Cardiac muscle cell (in vitro differentiated cells and primary cell): ENCODE measurements at regions not wholly inside any gene's neighbourhood (a gene's known extent, or its start where the extent isn't known, plus 50 kb on each side); places are given as distances from the start of the nearest gene placed in this dataset.

ENCODE experiments used
- DNase-seq, 2 donors: peaks; one replicate each; pipeline versions ENCODE4 v3.0.0 to v3.0.0-alpha.2; 2010 to 2017; ENCODE audit warnings: low read depth in 1 of 2, low spot score in 1 of 2
- H3K27ac ChIP-seq: fragments of 200-600 bp; sonication (generic); 2 replicates; pipeline ENCODE4 v1.5.1; 2016
- H3K27me3 ChIP-seq: fragments of 200-600 bp; sonication (generic); 2 replicates; pipeline ENCODE4 v1.6.0; 2016; ENCODE audit warnings: control low read depth
- H3K36me3 ChIP-seq: fragments of 200-600 bp; sonication (generic); 2 replicates; pipeline ENCODE4 v1.5.1; 2016; ENCODE audit warnings: control low read depth
- H3K4me1 ChIP-seq: fragments of 200-600 bp; sonication (generic); 2 replicates; pipeline ENCODE4 v1.8.1; 2017; ENCODE audit warnings: low read depth, mild to moderate bottlenecking, mixed run types
- H3K4me3 ChIP-seq: fragments of 200-600 bp; sonication (generic); 2 replicates; pipeline ENCODE4 v1.5.1; 2016; ENCODE audit warnings: mild to moderate bottlenecking
- H3K9me3 ChIP-seq: fragments of 200-600 bp; sonication (generic); 2 replicates; pipeline ENCODE4 v1.5.1; 2017; ENCODE audit warnings: low read depth, mild to moderate bottlenecking, control low read depth
- TF ChIP-seq, protein P1 (sequence below): IDR thresholded peaks from 2 replicates; pipeline ENCODE4 v1.5.1; 2012; ENCODE audit warnings: low read depth, mild to moderate bottlenecking, low read length

DNA sequence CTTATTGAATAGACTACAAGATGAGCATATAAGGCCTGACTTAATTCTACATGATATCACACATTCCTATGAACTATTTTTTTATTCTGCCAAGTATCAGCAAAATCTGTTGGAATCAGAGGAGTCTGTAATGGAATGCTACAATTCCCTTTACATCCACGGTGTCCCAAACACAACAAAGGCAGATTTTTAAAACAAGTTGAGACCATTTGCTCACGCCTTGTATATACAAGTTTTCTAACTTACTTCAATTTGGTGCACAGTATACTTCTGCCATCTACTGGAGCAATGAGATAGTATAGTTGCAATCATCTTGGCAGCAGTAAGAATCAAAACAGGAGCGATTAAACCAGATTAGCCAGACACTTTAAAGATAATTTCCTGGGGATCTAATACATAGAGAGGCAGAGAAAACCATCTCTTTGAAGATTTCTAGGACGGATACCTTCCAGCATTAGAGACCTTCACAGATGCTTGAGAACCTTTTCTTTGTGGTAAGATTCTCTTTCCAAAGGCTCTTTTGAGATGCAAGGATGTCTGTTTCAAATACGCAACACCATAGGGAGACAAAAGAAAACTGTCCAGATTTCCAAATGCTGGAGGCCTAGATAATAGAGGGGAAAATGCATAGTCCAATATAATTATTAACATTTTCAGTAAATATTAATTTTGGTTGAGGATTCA, 302.0 kb upstream of the MIR17HG start:
- no peaks in the 10 kb centered on the region for H3K9me3 ChIP-seq
- no peaks in the 10 kb centered on the region for H3K27me3 ChIP-seq
- TF ChIP-seq, protein P1, sequence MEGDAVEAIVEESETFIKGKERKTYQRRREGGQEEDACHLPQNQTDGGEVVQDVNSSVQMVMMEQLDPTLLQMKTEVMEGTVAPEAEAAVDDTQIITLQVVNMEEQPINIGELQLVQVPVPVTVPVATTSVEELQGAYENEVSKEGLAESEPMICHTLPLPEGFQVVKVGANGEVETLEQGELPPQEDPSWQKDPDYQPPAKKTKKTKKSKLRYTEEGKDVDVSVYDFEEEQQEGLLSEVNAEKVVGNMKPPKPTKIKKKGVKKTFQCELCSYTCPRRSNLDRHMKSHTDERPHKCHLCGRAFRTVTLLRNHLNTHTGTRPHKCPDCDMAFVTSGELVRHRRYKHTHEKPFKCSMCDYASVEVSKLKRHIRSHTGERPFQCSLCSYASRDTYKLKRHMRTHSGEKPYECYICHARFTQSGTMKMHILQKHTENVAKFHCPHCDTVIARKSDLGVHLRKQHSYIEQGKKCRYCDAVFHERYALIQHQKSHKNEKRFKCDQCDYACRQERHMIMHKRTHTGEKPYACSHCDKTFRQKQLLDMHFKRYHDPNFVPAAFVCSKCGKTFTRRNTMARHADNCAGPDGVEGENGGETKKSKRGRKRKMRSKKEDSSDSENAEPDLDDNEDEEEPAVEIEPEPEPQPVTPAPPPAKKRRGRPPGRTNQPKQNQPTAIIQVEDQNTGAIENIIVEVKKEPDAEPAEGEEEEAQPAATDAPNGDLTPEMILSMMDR: peak; percentile 34
- no peak overlapping the region for H3K4me3 ChIP-seq
- peak; percentile 14 to 16 for DNase-seq
- H3K27ac ChIP-seq: no peak overlapping the region
- H3K36me3 ChIP-seq: no peaks in the 10 kb centered on the region
- H3K4me1 ChIP-seq: no peaks in the 10 kb centered on the region

DNA sequence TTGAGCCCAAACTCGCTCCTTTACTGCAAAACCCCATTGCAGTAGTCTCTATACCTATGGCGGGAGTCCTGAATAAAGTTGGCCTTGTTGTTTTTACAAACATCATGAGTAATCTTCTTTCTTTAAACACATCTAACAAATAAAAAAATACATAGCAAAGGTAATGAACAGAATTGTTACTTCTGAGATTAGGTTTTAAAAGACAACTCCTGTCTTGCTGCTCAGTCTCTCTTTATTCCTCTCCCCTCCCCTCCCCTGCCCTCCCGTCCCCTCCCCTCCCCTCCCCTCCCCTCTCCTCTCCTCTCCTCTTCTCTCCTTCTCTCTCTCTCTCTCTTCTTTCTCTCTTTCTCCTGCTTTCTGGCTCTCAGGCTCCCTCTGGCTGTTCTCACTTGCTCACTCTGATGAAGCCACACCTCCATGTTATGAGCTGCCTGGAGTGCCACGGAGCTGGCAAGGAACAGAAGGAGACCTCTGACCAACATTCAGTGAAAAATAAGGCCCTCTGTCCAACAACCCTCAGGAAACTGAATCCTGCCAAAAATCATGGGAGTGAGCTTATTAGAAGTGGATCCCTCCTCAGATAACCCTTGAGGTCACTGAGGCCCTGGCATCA, 300.7 kb upstream of the MIR17HG start:
- H3K9me3 ChIP-seq: no peaks in the 10 kb centered on the region
- TF ChIP-seq, protein P1: no peak
- no peaks in the 10 kb centered on the region for H3K4me1 ChIP-seq
- no peak overlapping the region for H3K4me3 ChIP-seq
- H3K27me3 ChIP-seq: no peaks in the 10 kb centered on the region
- H3K27ac ChIP-seq: no peak overlapping the region
- no peaks in the 10 kb centered on the region for H3K36me3 ChIP-seq
- peak in 1 of 2 donors; percentile 22 for DNase-seq

DNA sequence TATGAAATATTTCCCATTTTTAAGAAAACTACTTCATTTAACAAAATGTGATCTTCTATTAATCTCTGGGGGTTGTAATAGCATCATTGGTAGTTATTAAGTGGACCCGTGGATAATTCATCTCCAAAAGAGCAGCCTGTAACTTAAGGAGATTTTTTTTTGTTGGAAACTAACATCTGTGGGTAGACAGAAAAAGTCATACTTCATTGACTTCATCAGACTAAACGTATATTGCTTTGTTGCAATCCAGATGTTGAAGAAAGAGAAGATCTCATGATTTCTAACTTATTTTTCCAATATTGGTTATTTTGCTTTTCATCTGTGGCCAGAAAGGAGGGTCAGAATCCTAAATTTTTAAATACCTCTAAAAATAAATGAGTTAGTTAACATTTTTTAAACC, 296.5 kb upstream of the MIR17HG start:
- Histone ChIP-seq H3K27ac (no peak overlapping the region), H3K4me3 (no peak overlapping the region), H3K36me3 (no peaks in the 10 kb centered on the region), H3K4me1 (no peaks in the 10 kb centered on the region), H3K9me3 (no peaks in the 10 kb centered on the region), H3K27me3 (no peaks in the 10 kb centered on the region)
- no peak for DNase-seq
- TF ChIP-seq, protein P1: no peak

DNA sequence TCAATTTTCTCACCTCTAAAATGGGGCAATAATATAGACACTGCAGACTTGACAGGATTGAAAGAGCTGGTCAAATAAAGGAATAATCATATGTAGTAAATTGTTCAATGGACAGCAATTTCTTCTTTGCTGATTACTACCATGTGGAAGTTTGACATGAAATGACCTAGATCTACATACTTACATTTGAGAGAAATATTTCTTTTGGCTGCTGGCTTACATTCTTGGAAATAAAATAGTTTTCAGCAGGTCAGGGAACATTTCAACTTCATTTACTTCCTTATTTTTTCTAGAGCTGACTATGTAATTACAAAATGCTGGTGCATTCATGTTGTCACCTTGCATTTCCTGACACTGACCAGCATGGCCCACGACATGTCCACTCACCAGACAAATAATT, 294.6 kb upstream of the MIR17HG start:
- Histone ChIP-seq H3K36me3 (no peaks in the 10 kb centered on the region), H3K4me3 (no peak overlapping the region), H3K27ac (no peak overlapping the region), H3K4me1 (no peaks in the 10 kb centered on the region), H3K27me3 (no peaks in the 10 kb centered on the region), H3K9me3 (no peaks in the 10 kb centered on the region)
- TF ChIP-seq, protein P1: no peak
- no peak for DNase-seq

DNA sequence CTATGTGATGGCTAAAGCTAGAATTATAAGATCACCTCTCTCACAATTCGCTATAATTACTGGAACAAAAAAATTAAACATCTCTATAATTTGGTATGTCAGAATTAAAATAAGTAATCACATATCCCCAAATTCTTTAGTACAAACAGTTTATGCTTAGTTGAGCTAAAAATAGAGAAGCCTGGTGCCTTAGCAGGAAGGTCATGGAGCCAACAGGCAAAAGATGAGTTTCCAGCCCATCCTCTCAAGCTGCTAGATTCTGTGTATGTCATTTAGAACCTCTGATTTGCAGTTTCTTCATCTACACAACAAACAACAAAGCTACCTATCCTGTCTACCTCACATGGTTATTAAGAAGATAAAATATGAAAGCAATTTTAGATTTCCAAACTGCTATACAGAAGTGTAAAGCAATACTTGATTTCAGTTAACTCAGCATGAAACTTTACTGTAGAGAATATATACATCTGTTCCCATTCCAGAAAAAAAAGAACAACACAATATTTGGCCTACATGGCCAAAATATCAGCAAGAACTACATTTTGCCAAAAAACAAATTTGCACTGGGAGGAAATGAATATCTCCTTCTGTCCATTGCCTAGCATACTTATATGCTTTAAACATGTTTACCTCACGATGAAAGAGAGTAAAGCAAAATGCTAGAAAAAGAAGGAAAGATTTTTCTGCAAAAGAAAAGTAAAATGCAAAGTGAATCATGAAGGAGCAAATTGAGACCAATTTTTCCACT, 294.0 kb upstream of the MIR17HG start:
- DNase-seq: no peak

More for the DNA sequence above, 294.0 kb upstream of the MIR17HG start:
- TF ChIP-seq, protein P1: no peak
- H3K4me3 ChIP-seq: no peak overlapping the region
- no peaks in the 10 kb centered on the region for H3K4me1 ChIP-seq
- H3K9me3 ChIP-seq: no peaks in the 10 kb centered on the region
- H3K36me3 ChIP-seq: no peaks in the 10 kb centered on the region
- H3K27me3 ChIP-seq: no peaks in the 10 kb centered on the region
- no peak overlapping the region for H3K27ac ChIP-seq
